ENCODE measurements at regions not wholly inside any gene's neighbourhood (a gene's known extent, or its start where the extent isn't known, plus 50 kb on each side); places are given as distances from the start of the nearest gene placed in this dataset.

- TF ChIP-seq CTCF (IDR thresholded peaks at IDR 0.05) = no peak
- H3K27me3 ChIP-seq = no peaks in the 10 kb centered on the region
- no peak for DNase-seq (ENCODE audit: low spot score in 2 of 2)
These were observed 370.5 kb downstream of the NPHP4 start for GRCh38 chr1:5621692-5622091.

GRCh38 chr1:5620997-5621396, 371.2 kb downstream of the NPHP4 start:
- no peak for TF ChIP-seq CTCF (IDR thresholded peaks at IDR 0.05)
- H3K4me3 ChIP-seq = no peak overlapping the region
- H3K4me1 ChIP-seq = no peaks in the 10 kb centered on the region
- no peak overlapping the region for H3K27ac ChIP-seq
- no peak for DNase-seq (ENCODE audit: low spot score in 2 of 2)
- H3K27me3 ChIP-seq = no peaks in the 10 kb centered on the region
- H3K36me3 ChIP-seq = no peaks in the 10 kb centered on the region
- intact Hi-C loops (cut with DNase I) = no loop called here
- H3K9me3 ChIP-seq = no peaks in the 10 kb centered on the region

More at GRCh38 chr1:5621692-5622091, 370.5 kb downstream of the NPHP4 start:
- no peaks in the 10 kb centered on the region for H3K36me3 ChIP-seq
- H3K9me3 ChIP-seq = no peaks in the 10 kb centered on the region
- H3K27ac ChIP-seq = no peak overlapping the region
- H3K4me1 ChIP-seq = no peaks in the 10 kb centered on the region
- H3K4me3 ChIP-seq = no peak overlapping the region
- intact Hi-C loops (cut with DNase I) = no loop called here

- Histone ChIP-seq H3K36me3 (no peaks in the 10 kb centered on the region), H3K4me3 (no peak overlapping the region), H3K4me1 (no peaks in the 10 kb centered on the region), H3K27me3 (no peaks in the 10 kb centered on the region), H3K27ac (no peak overlapping the region), H3K9me3 (no peaks in the 10 kb centered on the region)
- DNase-seq (ENCODE audit: low spot score in 2 of 2) = no peak
- intact Hi-C loops (cut with DNase I) = no loop called here
- TF ChIP-seq CTCF (IDR thresholded peaks at IDR 0.05) = no peak
These were observed 371.8 kb downstream of the NPHP4 start for GRCh38 chr1:5620418-5620817.

- no peak for DNase-seq (ENCODE audit: low spot score in 2 of 2)
- Histone ChIP-seq H3K27ac (no peak overlapping the region), H3K27me3 (no peaks in the 10 kb centered on the region), H3K4me1 (no peaks in the 10 kb centered on the region), H3K9me3 (no peaks in the 10 kb centered on the region), H3K4me3 (no peak overlapping the region), H3K36me3 (no peaks in the 10 kb centered on the region)
- intact Hi-C loops (cut with DNase I) = no loop called here
- no peak for TF ChIP-seq CTCF (IDR thresholded peaks at IDR 0.05)
These were observed 372.8 kb downstream of the NPHP4 start for GRCh38 chr1:5619469-5619868.

GRCh38 chr1:5617546-5617945, 374.7 kb downstream of the NPHP4 start:
- H3K27me3 ChIP-seq = no peaks in the 10 kb centered on the region
- no peak overlapping the region for H3K4me3 ChIP-seq
- no peaks in the 10 kb centered on the region for H3K9me3 ChIP-seq
- DNase-seq (ENCODE audit: low spot score in 2 of 2) = no peak
- no peaks in the 10 kb centered on the region for H3K36me3 ChIP-seq
- intact Hi-C loops (cut with DNase I) = no loop called here
- H3K4me1 ChIP-seq = no peaks in the 10 kb centered on the region
- no peak for TF ChIP-seq CTCF (IDR thresholded peaks at IDR 0.05)
- no peak overlapping the region for H3K27ac ChIP-seq

- H3K27me3 ChIP-seq = no peaks in the 10 kb centered on the region
- H3K4me3 ChIP-seq = no peak overlapping the region
- intact Hi-C loops (cut with DNase I) = no loop called here
- TF ChIP-seq CTCF (IDR thresholded peaks at IDR 0.05) = no peak
- DNase-seq (ENCODE audit: low spot score in 2 of 2) = no peak
- no peaks in the 10 kb centered on the region for H3K9me3 ChIP-seq
- no peak overlapping the region for H3K27ac ChIP-seq
- H3K4me1 ChIP-seq = no peaks in the 10 kb centered on the region
- H3K36me3 ChIP-seq = no peaks in the 10 kb centered on the region
These were observed 375.1 kb downstream of the NPHP4 start for GRCh38 chr1:5617179-5617520.
